Thyroid gland (tissue), 4 donors: ENCODE measurements at regions not wholly inside any gene's neighbourhood (a gene's known extent, or its start where the extent isn't known, plus 50 kb on each side); places are given as distances from the start of the nearest gene placed in this dataset.

Experiments
- DNase-seq, 2 donors: peaks; one replicate each; pipeline ENCODE4 v3.0.0-alpha.2; 2019
- H3K27ac ChIP-seq, 3 donors: fragments of 200-600 bp; sonication (generic); 1 replicate in 2 of 3; 2 replicates in 1 of 3; pipeline ENCODE4 v1.5.1; 2016 to 2019; ENCODE audit warnings: mild to moderate bottlenecking in 1 of 3, moderate library complexity in 1 of 3
- H3K27me3 ChIP-seq: fragments of 200-600 bp; sonication (generic); one replicate; pipeline ENCODE4 v1.5.1; 2019
- H3K36me3 ChIP-seq, 2 donors: fragments of 200-600 bp; sonication (generic); one replicate each; pipeline ENCODE4 v1.5.1; 2016 to 2019
- H3K4me1 ChIP-seq, 2 donors: fragments of 200-600 bp; sonication (generic); one replicate each; pipeline ENCODE4 v1.5.1; 2017 to 2019
- H3K4me3 ChIP-seq, 3 donors: fragments of 200-600 bp; sonication (generic); replicated peaks in 1 of 3; 1 replicate in 2 of 3; 2 replicates in 1 of 3; pipeline ENCODE4 v1.5.1; 2016; ENCODE audit warnings: mild to moderate bottlenecking in 1 of 3
- H3K9me3 ChIP-seq: fragments of 200-600 bp; sonication (generic); one replicate; pipeline ENCODE4 v1.5.1; 2017
- POLR2A ChIP-seq, 2 donors: fragments of 450-650 bp; IDR thresholded peaks; one replicate each; pipeline ENCODE4 v1.6.1; 2017; ENCODE audit warnings: antibody characterized with exemption in 2 of 2, mild to moderate bottlenecking in 2 of 2, moderate library complexity in 1 of 2
- WGBS, 2 donors: methylation state at CpG; one replicate each; pipeline ENCODE4 v1.1.5; 2017; 5-methylcytosine and 5-hydroxymethylcytosine counted together
- intact Hi-C: fragments of 100-400 bp; cut with DNase I; formaldehyde crosslinking; loops from one replicate; pipeline ENCODE4 v1.15.1; 2023
- TF ChIP-seq, protein P1 (sequence below), 6 experiments: fragments of 200-600 bp in 3 of 6; fragments of 450-650 bp in 3 of 6; sonication (generic) in 3 of 6; IDR thresholded peaks; one replicate each; pipeline ENCODE4 v1.5.1; 2016 to 2019; ENCODE audit warnings: antibody characterized with exemption in 6 of 6, mild to moderate bottlenecking in 2 of 6, inconsistent platforms in 1 of 6, moderate library complexity in 1 of 6

DNA sequence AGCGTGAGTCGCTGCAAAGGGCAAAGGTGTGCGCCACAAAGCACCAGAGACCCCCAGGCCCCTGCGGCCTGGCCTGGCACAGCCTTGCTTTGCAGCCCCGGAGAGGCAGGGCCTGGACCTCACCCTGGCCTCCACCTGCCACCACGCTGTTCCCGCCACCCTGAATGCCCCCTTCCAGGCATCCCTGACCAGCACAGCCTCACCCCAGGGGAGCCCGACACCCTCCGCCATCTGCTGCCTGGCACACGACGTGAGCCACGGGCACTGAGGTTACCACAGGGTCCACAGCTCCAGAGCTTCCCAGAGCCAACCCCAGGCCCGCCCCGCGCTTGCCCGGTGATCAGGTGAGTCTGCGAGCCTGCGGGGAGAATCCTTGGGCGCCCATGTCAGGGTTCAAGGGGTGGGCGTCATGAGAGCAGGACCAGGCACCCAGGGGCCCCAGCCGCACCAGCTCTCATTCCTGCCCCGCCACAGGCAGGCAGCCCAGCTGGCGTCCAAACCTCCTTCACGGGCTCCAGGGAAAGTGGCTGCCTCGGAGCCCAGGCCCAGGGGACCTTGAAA is 171.3 kb downstream of the BRD1 start:
- 81 to 93% methylated on average over 15 to 21 of the region's 25 CpGs for WGBS, 2 donors
- Histone ChIP-seq H3K36me3 (no peaks in the 10 kb centered on the region), H3K4me1 (peaks cover 0 to 3% of the 10 kb centered on the region in 2 donors), H3K4me3 (peak overlapping the region in 1 of 3 donors; percentile 26), H3K9me3 (no peaks in the 10 kb centered on the region), H3K27ac (peak overlapping the region in 2 of 3 donors; percentile 30 to 43), H3K27me3 (no peaks in the 10 kb centered on the region)
- TF ChIP-seq, protein P1, sequence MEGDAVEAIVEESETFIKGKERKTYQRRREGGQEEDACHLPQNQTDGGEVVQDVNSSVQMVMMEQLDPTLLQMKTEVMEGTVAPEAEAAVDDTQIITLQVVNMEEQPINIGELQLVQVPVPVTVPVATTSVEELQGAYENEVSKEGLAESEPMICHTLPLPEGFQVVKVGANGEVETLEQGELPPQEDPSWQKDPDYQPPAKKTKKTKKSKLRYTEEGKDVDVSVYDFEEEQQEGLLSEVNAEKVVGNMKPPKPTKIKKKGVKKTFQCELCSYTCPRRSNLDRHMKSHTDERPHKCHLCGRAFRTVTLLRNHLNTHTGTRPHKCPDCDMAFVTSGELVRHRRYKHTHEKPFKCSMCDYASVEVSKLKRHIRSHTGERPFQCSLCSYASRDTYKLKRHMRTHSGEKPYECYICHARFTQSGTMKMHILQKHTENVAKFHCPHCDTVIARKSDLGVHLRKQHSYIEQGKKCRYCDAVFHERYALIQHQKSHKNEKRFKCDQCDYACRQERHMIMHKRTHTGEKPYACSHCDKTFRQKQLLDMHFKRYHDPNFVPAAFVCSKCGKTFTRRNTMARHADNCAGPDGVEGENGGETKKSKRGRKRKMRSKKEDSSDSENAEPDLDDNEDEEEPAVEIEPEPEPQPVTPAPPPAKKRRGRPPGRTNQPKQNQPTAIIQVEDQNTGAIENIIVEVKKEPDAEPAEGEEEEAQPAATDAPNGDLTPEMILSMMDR (IDR thresholded peaks at IDR 0.05) = no peak
- TF ChIP-seq POLR2A (IDR thresholded peaks at IDR 0.05) = no peak
- intact Hi-C loops = no loop called here
- no peak for DNase-seq

DNA sequence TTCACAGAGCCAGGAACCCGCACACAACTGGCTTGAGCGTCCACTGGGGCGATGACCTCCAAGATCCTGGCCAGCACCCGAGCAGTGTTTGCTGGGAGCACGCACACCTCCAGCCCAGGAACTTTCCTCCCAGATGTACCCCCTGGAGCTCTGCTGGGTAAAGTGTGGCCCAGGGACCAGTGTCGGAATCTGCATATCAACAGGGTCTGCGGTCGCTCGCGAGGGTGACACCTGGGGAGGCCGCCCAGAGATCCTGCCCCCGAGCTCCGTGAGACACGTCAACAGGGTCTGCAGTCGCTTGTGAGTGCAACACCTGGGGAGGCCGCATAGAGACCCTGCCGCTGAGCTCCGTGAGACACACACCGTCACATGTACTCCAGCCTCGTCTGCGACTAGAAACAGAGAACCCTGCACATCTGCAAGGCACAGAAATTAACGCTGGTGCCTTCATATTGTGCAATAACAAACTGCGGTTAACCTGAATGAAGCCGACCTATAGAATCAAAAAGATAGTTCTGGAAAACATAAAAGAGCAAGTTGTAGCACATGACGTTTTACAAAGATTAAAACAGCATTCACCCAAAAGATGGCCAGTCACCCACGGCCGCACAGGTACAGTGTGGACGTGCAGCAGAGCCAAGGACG is 172.4 kb downstream of the BRD1 start:
- H3K27ac ChIP-seq = no peak overlapping the region
- no peaks in the 10 kb centered on the region for H3K36me3 ChIP-seq
- H3K4me1 ChIP-seq = peaks cover 0 to 3% of the 10 kb centered on the region in 2 donors
- intact Hi-C loops = no loop called here
- no peak for DNase-seq
- H3K9me3 ChIP-seq = no peaks in the 10 kb centered on the region
- 60 to 66% methylated on average over 20 to 25 of the region's 29 CpGs for WGBS, 2 donors
- TF ChIP-seq POLR2A (IDR thresholded peaks at IDR 0.05) = no peak
- no peak overlapping the region for H3K4me3 ChIP-seq
- H3K27me3 ChIP-seq = no peaks in the 10 kb centered on the region

DNA sequence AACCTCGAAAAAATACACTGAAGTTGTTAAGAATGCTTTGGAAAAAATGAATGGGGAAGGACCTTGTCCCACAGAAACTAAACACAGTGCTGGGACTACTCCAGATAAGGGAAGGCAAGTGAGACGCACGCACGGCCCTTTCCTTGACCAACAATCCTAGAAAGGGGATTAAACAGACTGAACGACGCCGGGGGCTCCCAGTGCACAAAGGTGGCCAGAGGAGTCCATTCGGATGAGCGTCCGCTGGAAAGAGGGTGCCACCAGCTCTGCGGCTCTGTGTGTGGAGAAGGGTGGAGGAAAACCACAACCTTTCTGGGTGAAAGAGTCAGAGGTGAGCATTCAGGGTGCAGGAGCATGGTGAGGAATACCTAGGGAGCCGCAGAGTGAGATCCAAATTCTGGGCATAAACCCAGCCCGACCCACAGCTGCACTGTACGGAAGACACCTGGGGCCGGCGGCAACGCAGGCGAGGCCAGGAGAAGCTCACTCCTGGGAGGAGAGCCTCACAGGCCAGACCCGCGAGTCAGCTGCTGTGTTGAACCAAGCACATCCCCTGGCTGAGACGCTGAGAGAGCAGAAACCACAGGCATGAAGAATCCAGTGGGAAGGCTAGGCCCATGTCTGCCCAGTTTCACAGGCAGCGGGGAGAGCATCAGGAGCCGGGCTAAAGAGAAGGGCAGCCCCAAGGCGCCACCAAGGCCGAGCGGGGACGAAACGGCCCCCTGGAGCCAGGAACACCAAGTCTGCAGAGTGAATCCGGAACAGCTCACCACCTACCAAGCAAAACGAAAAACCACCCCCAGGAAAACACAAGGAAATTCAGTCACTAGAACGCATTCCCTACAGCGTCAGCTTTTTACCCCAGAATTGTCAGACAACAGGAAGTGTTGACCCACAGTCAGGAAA is 177.1 kb downstream of the BRD1 start:
- Histone ChIP-seq H3K4me1 (no peaks in the 10 kb centered on the region), H3K27me3 (no peaks in the 10 kb centered on the region), H3K4me3 (no peak overlapping the region), H3K36me3 (no peaks in the 10 kb centered on the region), H3K9me3 (no peaks in the 10 kb centered on the region), H3K27ac (no peak overlapping the region)
- DNase-seq = no peak
- TF ChIP-seq, protein P1 (IDR thresholded peaks at IDR 0.05) = no peak
- no peak for TF ChIP-seq POLR2A (IDR thresholded peaks at IDR 0.05)
- intact Hi-C loops = no loop called here
- 73 to 77% methylated on average over 32 of the region's 32 CpGs for WGBS, 2 donors

DNA sequence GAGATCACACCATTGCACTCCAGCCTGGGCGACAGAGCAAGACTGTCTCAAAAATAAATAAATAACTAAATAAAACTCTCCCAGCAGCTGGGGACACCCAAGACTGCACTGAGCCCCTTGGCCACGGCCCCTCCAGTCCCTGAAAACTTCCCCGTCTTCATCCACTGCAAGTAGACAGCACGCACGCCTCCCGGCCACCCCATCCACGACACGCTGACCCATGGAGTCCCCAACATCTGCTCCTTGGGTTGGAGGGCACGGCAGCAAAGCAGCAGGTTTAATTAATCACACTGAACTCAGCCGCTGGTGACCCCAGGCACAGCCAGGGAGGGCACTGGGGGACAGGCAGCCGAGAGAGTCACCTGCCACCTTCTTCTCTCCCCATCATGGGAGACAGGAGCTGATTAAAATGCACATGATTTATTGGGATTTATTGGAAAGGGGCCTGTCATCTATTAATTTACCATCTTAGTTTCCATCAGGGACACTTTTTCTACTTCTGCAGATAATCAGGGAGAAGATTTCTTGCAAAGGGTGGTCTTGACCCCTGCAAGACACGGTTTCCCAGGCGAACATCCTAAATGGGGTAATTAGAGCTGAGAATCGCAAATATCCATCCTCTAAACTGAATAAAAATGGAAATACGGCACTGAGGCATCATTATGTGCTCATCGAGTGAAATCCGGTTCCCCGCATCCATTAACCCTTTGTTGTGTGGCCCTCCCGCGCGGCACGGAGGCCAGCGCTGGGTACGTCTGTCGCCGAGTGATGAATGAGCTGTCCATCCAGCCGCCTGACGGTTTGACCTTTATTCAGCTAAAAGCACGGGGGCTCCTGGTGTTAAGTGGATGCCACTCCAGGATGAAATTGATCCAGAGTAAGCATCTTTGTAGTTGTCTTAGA is 178.3 kb downstream of the BRD1 start:
- no peak for TF ChIP-seq POLR2A (IDR thresholded peaks at IDR 0.05)
- TF ChIP-seq, protein P1 (IDR thresholded peaks at IDR 0.05) = no peak
- Histone ChIP-seq H3K4me3 (no peak overlapping the region), H3K27me3 (no peaks in the 10 kb centered on the region), H3K4me1 (no peaks in the 10 kb centered on the region), H3K27ac (no peak overlapping the region), H3K36me3 (no peaks in the 10 kb centered on the region), H3K9me3 (no peaks in the 10 kb centered on the region)
- WGBS, 2 donors = 44 to 54% methylated on average over 29 of the region's 29 CpGs
- DNase-seq = no peak
- intact Hi-C loops = no loop called here

DNA sequence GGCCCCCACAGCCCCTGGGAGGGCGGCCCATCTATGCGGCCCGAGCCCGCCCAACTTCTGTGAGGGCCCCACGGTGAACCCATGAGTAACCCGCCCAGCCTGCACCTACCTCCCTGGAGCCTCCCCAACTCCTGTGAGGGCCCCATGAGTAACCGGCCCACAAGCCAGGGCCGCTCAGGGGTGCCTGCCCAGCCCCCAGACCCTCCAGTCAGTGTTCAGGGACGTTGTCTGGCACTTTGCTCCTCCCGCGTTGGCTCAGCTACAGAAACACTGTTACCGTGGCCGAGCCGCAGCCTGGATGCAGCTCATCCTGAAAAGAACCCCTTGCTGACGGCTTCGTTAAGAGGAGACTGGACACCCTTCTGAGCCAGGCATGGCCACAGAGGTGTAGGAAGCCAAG is 179.6 kb downstream of the BRD1 start:
- intact Hi-C loops = no loop called here
- H3K27ac ChIP-seq = no peak overlapping the region
- TF ChIP-seq, protein P1 (IDR thresholded peaks at IDR 0.05) = no peak
- TF ChIP-seq POLR2A (IDR thresholded peaks at IDR 0.05) = no peak
- 69 to 83% methylated on average over 9 to 16 of the region's 16 CpGs for WGBS, 2 donors
- H3K4me3 ChIP-seq = no peak overlapping the region
- H3K4me1 ChIP-seq = no peaks in the 10 kb centered on the region
- H3K9me3 ChIP-seq = no peaks in the 10 kb centered on the region
- no peaks in the 10 kb centered on the region for H3K27me3 ChIP-seq
- H3K36me3 ChIP-seq = no peaks in the 10 kb centered on the region
- no peak for DNase-seq
